ENCODE measurements at regions not wholly inside any gene's neighbourhood (a gene's known extent, or its start where the extent isn't known, plus 50 kb on each side); places are given as distances from the start of the nearest gene placed in this dataset.

- no peaks in the 10 kb centered on the region for H3K9me3 ChIP-seq (ENCODE audit: control insufficient read depth, low read depth, low read length)
- DNase-seq, result no peak
- H3K27me3 ChIP-seq (ENCODE audit: control insufficient read depth, insufficient read depth, low read length), result no peaks in the 10 kb centered on the region
- H3K4me3 ChIP-seq (ENCODE audit: low read length), result no peak overlapping the region
- H3K27ac ChIP-seq (ENCODE audit: low read length), result no peak overlapping the region
- no CpG with 5 or more reads among the region's 3 CpGs for WGBS (ENCODE audit: insufficient coverage, low lambda C conversion rate)
- peaks cover 6% of the 10 kb centered on the region for H3K4me1 ChIP-seq (ENCODE audit: control insufficient read depth, insufficient read depth, low read length)
- no peaks in the 10 kb centered on the region for H3K36me3 ChIP-seq (ENCODE audit: control insufficient read depth, insufficient read depth, low read length)
Measured at GRCh38 chr1:227432981-227433380, 114.7 kb upstream of the CDC42BPA start.

- H3K36me3 ChIP-seq (ENCODE audit: control insufficient read depth, insufficient read depth, low read length), result no peaks in the 10 kb centered on the region
- no peak for DNase-seq
- no CpG with 5 or more reads among the region's 1 CpG for WGBS (ENCODE audit: insufficient coverage, low lambda C conversion rate)
- H3K9me3 ChIP-seq (ENCODE audit: control insufficient read depth, low read depth, low read length), result no peaks in the 10 kb centered on the region
- no peak overlapping the region for H3K4me3 ChIP-seq (ENCODE audit: low read length)
- no peak overlapping the region for H3K27ac ChIP-seq (ENCODE audit: low read length)
- H3K27me3 ChIP-seq (ENCODE audit: control insufficient read depth, insufficient read depth, low read length), result no peaks in the 10 kb centered on the region
- peaks cover 6% of the 10 kb centered on the region for H3K4me1 ChIP-seq (ENCODE audit: control insufficient read depth, insufficient read depth, low read length)
Measured at GRCh38 chr1:227432181-227432535, 113.9 kb upstream of the CDC42BPA start.

GRCh38 chr1:227429447-227430359, 111.4 kb upstream of the CDC42BPA start:
- Histone ChIP-seq H3K4me3 (ENCODE audit: low read length) (no peak overlapping the region), H3K27ac (ENCODE audit: low read length) (no peak overlapping the region), H3K36me3 (ENCODE audit: control insufficient read depth, insufficient read depth, low read length) (no peaks in the 10 kb centered on the region), H3K27me3 (ENCODE audit: control insufficient read depth, insufficient read depth, low read length) (no peaks in the 10 kb centered on the region), H3K4me1 (ENCODE audit: control insufficient read depth, insufficient read depth, low read length) (peaks cover 6% of the 10 kb centered on the region), H3K9me3 (ENCODE audit: control insufficient read depth, low read depth, low read length) (no peaks in the 10 kb centered on the region)
- no peak for DNase-seq
- 81% methylated on average over 3 of the region's 13 CpGs for WGBS (ENCODE audit: insufficient coverage, low lambda C conversion rate)

DNA sequence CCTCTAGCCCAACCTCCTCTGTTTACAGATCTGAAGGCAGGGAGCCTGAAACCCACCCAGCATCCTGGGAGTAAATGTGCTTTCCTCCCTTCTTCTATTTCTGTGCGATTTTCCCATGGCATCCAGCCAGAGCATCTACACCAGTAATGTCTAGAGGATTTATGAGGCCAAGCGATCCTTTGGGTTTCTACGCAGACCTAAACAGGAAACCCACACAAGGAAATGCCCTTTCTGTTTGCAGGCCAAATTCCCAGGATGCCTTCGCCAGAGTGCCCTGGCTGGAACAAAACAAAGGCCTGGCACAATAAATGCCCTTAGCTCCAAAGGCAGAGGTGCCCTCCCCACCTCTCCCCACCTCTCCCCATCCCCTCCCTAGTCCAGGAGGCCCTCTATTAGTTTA, 110.5 kb upstream of the CDC42BPA start:
- WGBS (ENCODE audit: insufficient coverage, low lambda C conversion rate), result no CpG with 5 or more reads among the region's 4 CpGs
- Histone ChIP-seq H3K9me3 (ENCODE audit: control insufficient read depth, low read depth, low read length) (no peaks in the 10 kb centered on the region), H3K4me3 (ENCODE audit: low read length) (no peak overlapping the region), H3K36me3 (ENCODE audit: control insufficient read depth, insufficient read depth, low read length) (no peaks in the 10 kb centered on the region), H3K4me1 (ENCODE audit: control insufficient read depth, insufficient read depth, low read length) (peaks cover 6% of the 10 kb centered on the region), H3K27ac (ENCODE audit: low read length) (no peak overlapping the region), H3K27me3 (ENCODE audit: control insufficient read depth, insufficient read depth, low read length) (no peaks in the 10 kb centered on the region)
- DNase-seq, result peak in 1 of 2 donors; percentile 30

DNA sequence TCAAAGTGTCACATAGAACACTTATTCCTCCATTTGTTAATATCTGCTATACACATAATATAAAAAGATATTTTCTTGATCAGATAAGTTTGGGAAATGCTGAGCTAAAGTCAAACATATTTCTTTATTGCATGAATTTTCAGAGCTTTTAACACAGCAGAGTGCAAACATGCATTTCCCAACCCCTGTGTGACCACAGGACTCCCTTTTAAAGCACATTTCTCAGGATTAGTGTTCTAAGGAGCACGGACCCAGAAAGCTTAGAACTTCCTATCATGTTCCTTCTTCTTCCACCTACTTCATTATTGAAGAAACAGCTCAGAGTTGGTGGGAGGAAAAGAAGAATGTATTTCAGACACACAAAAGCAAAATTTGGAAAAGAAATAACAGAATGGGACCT, 109.1 kb upstream of the CDC42BPA start:
- WGBS (ENCODE audit: insufficient coverage, low lambda C conversion rate), result 80% methylated on average over 1 of the region's 1 CpG
- no peaks in the 10 kb centered on the region for H3K36me3 ChIP-seq (ENCODE audit: control insufficient read depth, insufficient read depth, low read length)
- DNase-seq, result no peak
- H3K4me3 ChIP-seq (ENCODE audit: low read length), result no peak overlapping the region
- no peaks in the 10 kb centered on the region for H3K9me3 ChIP-seq (ENCODE audit: control insufficient read depth, low read depth, low read length)
- no peak overlapping the region for H3K27ac ChIP-seq (ENCODE audit: low read length)
- H3K27me3 ChIP-seq (ENCODE audit: control insufficient read depth, insufficient read depth, low read length), result no peaks in the 10 kb centered on the region
- peaks cover 6% of the 10 kb centered on the region for H3K4me1 ChIP-seq (ENCODE audit: control insufficient read depth, insufficient read depth, low read length)

- DNase-seq, result no peak
- Histone ChIP-seq H3K4me1 (ENCODE audit: control insufficient read depth, insufficient read depth, low read length) (peaks cover 3% of the 10 kb centered on the region), H3K9me3 (ENCODE audit: control insufficient read depth, low read depth, low read length) (no peaks in the 10 kb centered on the region), H3K27me3 (ENCODE audit: control insufficient read depth, insufficient read depth, low read length) (no peaks in the 10 kb centered on the region), H3K27ac (ENCODE audit: low read length) (no peak overlapping the region), H3K4me3 (ENCODE audit: low read length) (no peak overlapping the region), H3K36me3 (ENCODE audit: control insufficient read depth, insufficient read depth, low read length) (no peaks in the 10 kb centered on the region)
- no CpG with 5 or more reads among the region's 7 CpGs for WGBS (ENCODE audit: insufficient coverage, low lambda C conversion rate)
Measured at GRCh38 chr1:227424953-227425352, 106.7 kb upstream of the CDC42BPA start.

GRCh38 chr1:227424159-227424680, 105.9 kb upstream of the CDC42BPA start:
- Histone ChIP-seq H3K27me3 (ENCODE audit: control insufficient read depth, insufficient read depth, low read length) (no peaks in the 10 kb centered on the region), H3K36me3 (ENCODE audit: control insufficient read depth, insufficient read depth, low read length) (no peaks in the 10 kb centered on the region), H3K9me3 (ENCODE audit: control insufficient read depth, low read depth, low read length) (no peaks in the 10 kb centered on the region), H3K4me1 (ENCODE audit: control insufficient read depth, insufficient read depth, low read length) (peaks cover 3% of the 10 kb centered on the region), H3K4me3 (ENCODE audit: low read length) (no peak overlapping the region), H3K27ac (ENCODE audit: low read length) (no peak overlapping the region)
- 14% methylated on average over 1 of the region's 7 CpGs for WGBS (ENCODE audit: insufficient coverage, low lambda C conversion rate)
- no peak for DNase-seq

GRCh38 chr1:227422581-227422980, 104.3 kb upstream of the CDC42BPA start:
- H3K36me3 ChIP-seq (ENCODE audit: control insufficient read depth, insufficient read depth, low read length), result no peaks in the 10 kb centered on the region
- H3K4me3 ChIP-seq (ENCODE audit: low read length), result no peak overlapping the region
- no peak for DNase-seq
- no peaks in the 10 kb centered on the region for H3K4me1 ChIP-seq (ENCODE audit: control insufficient read depth, insufficient read depth, low read length)
- H3K27me3 ChIP-seq (ENCODE audit: control insufficient read depth, insufficient read depth, low read length), result no peaks in the 10 kb centered on the region
- no CpG with 5 or more reads among the region's 2 CpGs for WGBS (ENCODE audit: insufficient coverage, low lambda C conversion rate)
- H3K27ac ChIP-seq (ENCODE audit: low read length), result no peak overlapping the region
- H3K9me3 ChIP-seq (ENCODE audit: control insufficient read depth, low read depth, low read length), result no peaks in the 10 kb centered on the region

- 100% methylated on average over 2 of the region's 5 CpGs for WGBS (ENCODE audit: insufficient coverage, low lambda C conversion rate)
Measured at GRCh38 chr1:227420147-227420546, 101.9 kb upstream of the CDC42BPA start.

GRCh38 chr1:227417756-227418480, 99.6 kb upstream of the CDC42BPA start:
- no peak overlapping the region for H3K4me3 ChIP-seq (ENCODE audit: low read length)
- H3K27me3 ChIP-seq (ENCODE audit: control insufficient read depth, insufficient read depth, low read length), result no peaks in the 10 kb centered on the region
- H3K36me3 ChIP-seq (ENCODE audit: control insufficient read depth, insufficient read depth, low read length), result no peaks in the 10 kb centered on the region
- H3K9me3 ChIP-seq (ENCODE audit: control insufficient read depth, low read depth, low read length), result no peaks in the 10 kb centered on the region
- no peaks in the 10 kb centered on the region for H3K4me1 ChIP-seq (ENCODE audit: control insufficient read depth, insufficient read depth, low read length)
- DNase-seq, result peak; percentile 66 to 86
- peak overlapping the region; percentile 23 for H3K27ac ChIP-seq (ENCODE audit: low read length)
- WGBS (ENCODE audit: insufficient coverage, low lambda C conversion rate), result no CpG with 5 or more reads among the region's 2 CpGs

More at GRCh38 chr1:227420147-227420546, 101.9 kb upstream of the CDC42BPA start:
- Histone ChIP-seq H3K27ac (ENCODE audit: low read length) (no peak overlapping the region), H3K27me3 (ENCODE audit: control insufficient read depth, insufficient read depth, low read length) (no peaks in the 10 kb centered on the region), H3K9me3 (ENCODE audit: control insufficient read depth, low read depth, low read length) (no peaks in the 10 kb centered on the region), H3K36me3 (ENCODE audit: control insufficient read depth, insufficient read depth, low read length) (no peaks in the 10 kb centered on the region), H3K4me3 (ENCODE audit: low read length) (no peak overlapping the region), H3K4me1 (ENCODE audit: control insufficient read depth, insufficient read depth, low read length) (no peaks in the 10 kb centered on the region)
- DNase-seq, result no peak

All from large intestine (tissue), 3 donors.